Dendritic cell treated with granulocyte-macrophage colony-stimulating factor and Interleukin-4, amounts not matched to agents 40 ng/mL and 50 ng/mL, for 4 days (primary cell): ENCODE measurements at regions not wholly inside any gene's neighbourhood (a gene's known extent, or its start where the extent isn't known, plus 50 kb on each side); places are given as distances from the start of the nearest gene placed in this dataset.

Experiments used
- H3K27ac Mint-ChIP-seq: one replicate; pipeline ENCODE4 v1.8.0; 2022; ENCODE audit warnings: mild to moderate bottlenecking, mixed read lengths
- H3K27me3 Mint-ChIP-seq: one replicate; pipeline ENCODE4 v1.8.0; 2022; ENCODE audit warnings: mild to moderate bottlenecking, mixed read lengths
- H3K36me3 Mint-ChIP-seq: one replicate; pipeline ENCODE4 v1.8.0; 2022; ENCODE audit warnings: low read depth, mixed read lengths
- H3K4me1 Mint-ChIP-seq: one replicate; pipeline ENCODE4 v1.8.0; 2022; ENCODE audit warnings: low read depth, mixed read lengths
- H3K4me3 Mint-ChIP-seq: one replicate; pipeline ENCODE4 v1.8.0; 2022; ENCODE audit warnings: mild to moderate bottlenecking, moderate library complexity, mixed read lengths
- H3K9me3 Mint-ChIP-seq: one replicate; pipeline ENCODE4 v1.8.0; 2022; ENCODE audit warnings: mixed read lengths
- intact Hi-C: fragments of 100-400 bp; cut with micrococcal nuclease; formaldehyde crosslinking; loops from one replicate; pipeline ENCODE4 v1.15.0; 2022

- intact Hi-C loops = no loop called here
- Mint-ChIP-seq H3K27ac (no peak overlapping the region), H3K4me3 (no peak overlapping the region), H3K4me1 (no peaks in the 10 kb centered on the region), H3K27me3 (no peaks in the 10 kb centered on the region), H3K36me3 (no peaks in the 10 kb centered on the region), H3K9me3 (peaks cover 10% of the 10 kb centered on the region)
Observed at GRCh38 chr12:30145684-30146032, 361.9 kb upstream of the TMTC1 start.

- Mint-ChIP-seq H3K4me3 (no peak overlapping the region), H3K4me1 (no peaks in the 10 kb centered on the region), H3K27me3 (no peaks in the 10 kb centered on the region), H3K9me3 (peaks cover 10% of the 10 kb centered on the region), H3K36me3 (no peaks in the 10 kb centered on the region), H3K27ac (no peak overlapping the region)
- intact Hi-C loops = no loop called here
Observed at GRCh38 chr12:30144777-30145683, 361.3 kb upstream of the TMTC1 start.

GRCh38 chr12:30142301-30142700, 358.6 kb upstream of the TMTC1 start:
- Mint-ChIP-seq H3K27ac (no peak overlapping the region), H3K4me3 (no peak overlapping the region), H3K36me3 (no peaks in the 10 kb centered on the region), H3K4me1 (no peaks in the 10 kb centered on the region), H3K27me3 (no peaks in the 10 kb centered on the region), H3K9me3 (peaks cover under 1% of the 10 kb centered on the region)
- intact Hi-C loops = no loop called here

- Mint-ChIP-seq H3K27ac (no peak overlapping the region), H3K4me1 (no peaks in the 10 kb centered on the region), H3K27me3 (no peaks in the 10 kb centered on the region), H3K9me3 (no peaks in the 10 kb centered on the region), H3K4me3 (no peak overlapping the region), H3K36me3 (no peaks in the 10 kb centered on the region)
- intact Hi-C loops = no loop called here
Observed at GRCh38 chr12:30138483-30138882, 354.7 kb upstream of the TMTC1 start.

GRCh38 chr12:30136696-30137095, 353.0 kb upstream of the TMTC1 start:
- H3K4me3 Mint-ChIP-seq = no peak overlapping the region
- no peaks in the 10 kb centered on the region for H3K4me1 Mint-ChIP-seq
- intact Hi-C loops = no loop called here
- no peaks in the 10 kb centered on the region for H3K36me3 Mint-ChIP-seq
- no peaks in the 10 kb centered on the region for H3K27me3 Mint-ChIP-seq
- H3K9me3 Mint-ChIP-seq = peaks cover 6% of the 10 kb centered on the region
- H3K27ac Mint-ChIP-seq = no peak overlapping the region

GRCh38 chr12:30135776-30136175, 352.0 kb upstream of the TMTC1 start:
- Mint-ChIP-seq H3K36me3 (no peaks in the 10 kb centered on the region), H3K9me3 (peaks cover 12% of the 10 kb centered on the region), H3K4me3 (no peak overlapping the region), H3K27ac (no peak overlapping the region), H3K4me1 (no peaks in the 10 kb centered on the region), H3K27me3 (no peaks in the 10 kb centered on the region)
- intact Hi-C loops = no loop called here

- Mint-ChIP-seq H3K27ac (no peak overlapping the region), H3K27me3 (no peaks in the 10 kb centered on the region), H3K4me1 (no peaks in the 10 kb centered on the region), H3K36me3 (no peaks in the 10 kb centered on the region), H3K4me3 (no peak overlapping the region), H3K9me3 (peaks cover 12% of the 10 kb centered on the region)
- intact Hi-C loops = no loop called here
Observed at GRCh38 chr12:30134229-30134628, 350.5 kb upstream of the TMTC1 start.

- intact Hi-C loops = no loop called here
- no peak overlapping the region for H3K27ac Mint-ChIP-seq
- H3K27me3 Mint-ChIP-seq = no peaks in the 10 kb centered on the region
- H3K36me3 Mint-ChIP-seq = no peaks in the 10 kb centered on the region
- H3K4me3 Mint-ChIP-seq = no peak overlapping the region
- peaks cover 9% of the 10 kb centered on the region for H3K9me3 Mint-ChIP-seq
- no peaks in the 10 kb centered on the region for H3K4me1 Mint-ChIP-seq
Observed at GRCh38 chr12:30126944-30127343, 343.2 kb upstream of the TMTC1 start.

- intact Hi-C loops = no loop called here
Observed at GRCh38 chr12:30120522-30120921, 336.8 kb upstream of the TMTC1 start.

GRCh38 chr12:30117483-30117882, 333.7 kb upstream of the TMTC1 start:
- no peaks in the 10 kb centered on the region for H3K4me1 Mint-ChIP-seq
- H3K36me3 Mint-ChIP-seq = no peaks in the 10 kb centered on the region
- H3K27ac Mint-ChIP-seq = no peak overlapping the region
- peaks cover 40% of the 10 kb centered on the region for H3K9me3 Mint-ChIP-seq
- no peaks in the 10 kb centered on the region for H3K27me3 Mint-ChIP-seq
- no peak overlapping the region for H3K4me3 Mint-ChIP-seq
- intact Hi-C loops = no loop called here

More at GRCh38 chr12:30120522-30120921, 336.8 kb upstream of the TMTC1 start:
- no peak overlapping the region for H3K27ac Mint-ChIP-seq
- no peaks in the 10 kb centered on the region for H3K27me3 Mint-ChIP-seq
- H3K36me3 Mint-ChIP-seq = no peaks in the 10 kb centered on the region
- H3K9me3 Mint-ChIP-seq = peaks cover 33% of the 10 kb centered on the region
- H3K4me3 Mint-ChIP-seq = no peak overlapping the region
- no peaks in the 10 kb centered on the region for H3K4me1 Mint-ChIP-seq

- no peaks in the 10 kb centered on the region for H3K4me1 Mint-ChIP-seq
- H3K9me3 Mint-ChIP-seq = peaks cover 56% of the 10 kb centered on the region
- H3K36me3 Mint-ChIP-seq = no peaks in the 10 kb centered on the region
- H3K4me3 Mint-ChIP-seq = no peak overlapping the region
- H3K27me3 Mint-ChIP-seq = no peaks in the 10 kb centered on the region
- intact Hi-C loops = no loop called here
- no peak overlapping the region for H3K27ac Mint-ChIP-seq
Observed at GRCh38 chr12:30111719-30112118, 328.0 kb upstream of the TMTC1 start.

GRCh38 chr12:30110958-30111586, 327.3 kb upstream of the TMTC1 start:
- intact Hi-C loops = no loop called here
- Mint-ChIP-seq H3K27me3 (no peaks in the 10 kb centered on the region), H3K27ac (no peak overlapping the region), H3K36me3 (no peaks in the 10 kb centered on the region), H3K4me3 (no peak overlapping the region), H3K9me3 (peaks cover 50% of the 10 kb centered on the region), H3K4me1 (no peaks in the 10 kb centered on the region)

- Mint-ChIP-seq H3K27me3 (no peaks in the 10 kb centered on the region), H3K27ac (no peak overlapping the region), H3K4me3 (no peak overlapping the region), H3K9me3 (peaks cover 44% of the 10 kb centered on the region), H3K36me3 (no peaks in the 10 kb centered on the region), H3K4me1 (no peaks in the 10 kb centered on the region)
- intact Hi-C loops = no loop called here
Observed at GRCh38 chr12:30110498-30110897, 326.8 kb upstream of the TMTC1 start.

GRCh38 chr12:30108666-30109065, 324.9 kb upstream of the TMTC1 start:
- Mint-ChIP-seq H3K4me1 (no peaks in the 10 kb centered on the region), H3K36me3 (no peaks in the 10 kb centered on the region), H3K27me3 (no peaks in the 10 kb centered on the region), H3K9me3 (peaks cover 37% of the 10 kb centered on the region), H3K4me3 (no peak overlapping the region), H3K27ac (no peak overlapping the region)
- intact Hi-C loops = no loop called here
